SK-N-SH (cell line): ENCODE measurements at regions not wholly inside any gene's neighbourhood (a gene's known extent, or its start where the extent isn't known, plus 50 kb on each side); places are given as distances from the start of the nearest gene placed in this dataset.

Experiments used
- CTCF ChIA-PET: fragments of 300-600, 350-600 bp; formaldehyde crosslinking; extraction: SDS; loops from one replicate; lab custom pipeline; 2021; lab: Yijun Ruan, JAX
- POLR2A ChIA-PET: fragments of 350-600 bp; sonication (Branson Sonifier 250); formaldehyde crosslinking; extraction: SDS; loops from one replicate; lab custom pipeline; 2020; ENCODE audit warnings: antibody characterized with exemption, inconsistent platforms; lab: Yijun Ruan, JAX
- DNase-seq: peaks from one replicate; pipeline ENCODE4 v3.0.0; 2012
- H2AFZ ChIP-seq: fragments of 200-600 bp; sonication (generic); 2 replicates; pipeline ENCODE4 v1.8.1; 2016; ENCODE audit warnings: antibody characterized with exemption, mild to moderate bottlenecking, low read depth
- H3F3A ChIP-seq: fragments of 200-600 bp; sonication (generic); replicated peaks from 2 replicates; pipeline ENCODE3; 2016; ENCODE audit warnings: antibody characterized with exemption, mild to moderate bottlenecking; ENCODE audit not compliant: insufficient read depth
- H3K27ac ChIP-seq, 2 experiments: fragments of 200-500 bp in 1 of 2; fragments of 200-600 bp in 1 of 2; sonication (Bioruptor generic) in 1 of 2; sonication (generic), shearing (Covaris generic) in 1 of 2; 2 replicates each; pipeline versions ENCODE4 v1.5.1 to v1.6.1; 2014 to 2016; ENCODE audit warnings: low read depth in 2 of 2, inconsistent platforms in 1 of 2, low read length in 1 of 2, mild to moderate bottlenecking in 1 of 2, mixed read lengths in 1 of 2
- H3K27me3 ChIP-seq: fragments of 200-600 bp; sonication (generic), shearing (Covaris generic); 2 replicates; pipeline ENCODE4 v1.6.1; 2016; ENCODE audit warnings: mixed run types; ENCODE audit not compliant: insufficient read depth
- H3K36me3 ChIP-seq, 2 experiments: fragments of 200-500 bp in 1 of 2; fragments of 200-600 bp in 1 of 2; sonication (Bioruptor generic) in 1 of 2; sonication (generic) in 1 of 2; replicated peaks in 1 of 2; 2 replicates each; pipeline versions ENCODE3 to v1.5.1; 2014 to 2016; ENCODE audit warnings: low read length in 1 of 2, mild to moderate bottlenecking in 1 of 2; ENCODE audit not compliant: insufficient read depth in 2 of 2, control insufficient read depth in 1 of 2
- H3K4me1 ChIP-seq, 2 experiments: fragments of 200-500 bp in 1 of 2; fragments of 200-600 bp in 1 of 2; sonication (Bioruptor generic) in 1 of 2; sonication (generic), shearing (Covaris generic) in 1 of 2; 2 replicates each; pipeline versions ENCODE4 v1.5.1 to v1.6.1; 2014 to 2016; ENCODE audit warnings: low read depth in 1 of 2, low read length in 1 of 2, mixed run types in 1 of 2; ENCODE audit not compliant: insufficient read depth in 2 of 2, control insufficient read depth in 1 of 2
- H3K4me2 ChIP-seq: fragments of 200-600 bp; sonication (generic), shearing (Covaris generic); 2 replicates; pipeline ENCODE4 v1.6.1; 2017; ENCODE audit warnings: mixed run types
- H3K4me3 ChIP-seq, 2 experiments: fragments of 200-500 bp in 1 of 2; fragments of 200-600 bp in 1 of 2; sonication (Bioruptor generic) in 1 of 2; sonication (generic), shearing (Covaris generic) in 1 of 2; 2 replicates each; pipeline versions ENCODE4 v1.5.1 to v1.8.1; 2014 to 2016; ENCODE audit warnings: low read depth in 2 of 2, inconsistent platforms in 1 of 2, low read length in 1 of 2, mild to moderate bottlenecking in 1 of 2, mixed read lengths in 1 of 2, moderate library complexity in 1 of 2
- H3K79me2 ChIP-seq: fragments of 200-600 bp; sonication (generic); 2 replicates; pipeline ENCODE4 v1.8.1; 2017; ENCODE audit warnings: mild to moderate bottlenecking; ENCODE audit not compliant: insufficient read depth
- H3K9ac ChIP-seq: fragments of 200-600 bp; sonication (generic); 2 replicates; pipeline ENCODE4 v1.6.1; 2017; ENCODE audit warnings: mixed run types
- H3K9me2 ChIP-seq: fragments of 200-600 bp; sonication (generic); 2 replicates; pipeline ENCODE4 v1.6.1; 2017; ENCODE audit warnings: mixed run types
- H3K9me3 ChIP-seq: fragments of 200-600 bp; sonication (generic); 2 replicates; pipeline ENCODE4 v1.6.1; 2017; ENCODE audit warnings: mixed run types, mild to moderate bottlenecking, moderate library complexity
- H4K20me1 ChIP-seq: fragments of 200-600 bp; sonication (generic); 2 replicates; pipeline ENCODE4 v1.6.1; 2017; ENCODE audit warnings: mild to moderate bottlenecking, mixed run types; ENCODE audit not compliant: insufficient read depth
- CHD2 ChIP-seq: fragments of 150-350 bp; IDR thresholded peaks from 2 replicates; pipeline ENCODE4 v1.6.1; 2018; ENCODE audit warnings: low read length; ENCODE audit not compliant: partially characterized antibody
- ELF1 ChIP-seq: IDR thresholded peaks from 2 replicates; pipeline ENCODE4 v1.4.0; 2012
- EZH2phosphoT487 ChIP-seq: fragments of 200-600 bp; sonication (generic); IDR thresholded peaks from 2 replicates; pipeline ENCODE4 v1.6.1; 2017; ENCODE audit warnings: low read depth, mixed run types, mild to moderate bottlenecking, antibody characterized with exemption, moderate library complexity, borderline replicate concordance
- FOXM1 ChIP-seq: IDR thresholded peaks from 2 replicates; pipeline ENCODE4 v1.4.0; 2012; ENCODE audit warnings: low read depth, mild to moderate bottlenecking
- GABPA ChIP-seq: IDR thresholded peaks from 2 replicates; pipeline ENCODE4 v1.4.0; 2012; ENCODE audit warnings: low read depth, mild to moderate bottlenecking
- GATA2 ChIP-seq: sonication (generic); formaldehyde crosslinking; IDR thresholded peaks from 2 replicates; pipeline ENCODE4 v1.5.0; 2020; ENCODE audit warnings: mild to moderate bottlenecking, missing genetic modification reagents
- MEF2A ChIP-seq: IDR thresholded peaks from 2 replicates; pipeline ENCODE4 v1.4.0; 2012; ENCODE audit warnings: low read depth, borderline replicate concordance
- MXI1 ChIP-seq: IDR thresholded peaks from 2 replicates; pipeline ENCODE4 v1.6.1; 2012; ENCODE audit warnings: mild to moderate bottlenecking, low read depth, low read length, improper control_type of control experiment
- NFIC ChIP-seq: IDR thresholded peaks from 2 replicates; pipeline ENCODE4 v1.4.0; 2012; ENCODE audit warnings: borderline replicate concordance
- NRF1 ChIP-seq: IDR thresholded peaks from 2 replicates; pipeline ENCODE4 v1.6.1; 2012; ENCODE audit warnings: low read depth, mild to moderate bottlenecking, low read length
- POLR2AphosphoS5 ChIP-seq: IDR thresholded peaks from 2 replicates; pipeline ENCODE4 v1.6.1; 2012; ENCODE audit warnings: low read depth, low read length
- RAD21 ChIP-seq: IDR thresholded peaks from 2 replicates; pipeline ENCODE4 v1.6.1; 2012; ENCODE audit warnings: mild to moderate bottlenecking, low read length
- RCOR1 ChIP-seq: fragments of 150-350 bp; IDR thresholded peaks from 2 replicates; pipeline ENCODE4 v1.6.1; 2017; ENCODE audit warnings: antibody characterized with exemption, low read length
- RXRA ChIP-seq: IDR thresholded peaks from 2 replicates; pipeline ENCODE4 v1.4.0; 2012; ENCODE audit warnings: low read depth, mild to moderate bottlenecking, borderline replicate concordance
- SMC3 ChIP-seq: IDR thresholded peaks from 2 replicates; pipeline ENCODE4 v1.6.1; 2012; ENCODE audit warnings: low read depth, low read length, improper control_type of control experiment
- TAF1 ChIP-seq: IDR thresholded peaks from 2 replicates; pipeline ENCODE4 v1.6.1; 2012; ENCODE audit warnings: low read depth, mild to moderate bottlenecking, low read length, moderate library complexity, borderline replicate concordance
- TEAD4 ChIP-seq: IDR thresholded peaks from 2 replicates; pipeline ENCODE4 v1.4.0; 2012; ENCODE audit warnings: mild to moderate bottlenecking, borderline replicate concordance; ENCODE audit not compliant: insufficient read depth
- WGBS: methylation state at CpG from one replicate; pipeline ENCODE4 v1.1.6; 2017; ENCODE audit warnings: low lambda C conversion rate; 5-methylcytosine and 5-hydroxymethylcytosine counted together
- TF ChIP-seq, protein P1 (sequence below): IDR thresholded peaks from 2 replicates; pipeline ENCODE4; 2012
- TF ChIP-seq, protein P2 (sequence below): IDR thresholded peaks from 2 replicates; pipeline ENCODE4 v1.4.0; 2012; ENCODE audit warnings: low read depth
- TF ChIP-seq, protein P3 (sequence below): fragments of 150-350 bp; IDR thresholded peaks from 2 replicates; pipeline ENCODE4 v1.6.1; 2016; ENCODE audit warnings: mild to moderate bottlenecking, low read depth, low read length
- TF ChIP-seq, protein P4 (sequence below): fragments of 200-600 bp; sonication (generic); IDR thresholded peaks from 2 replicates; pipeline ENCODE4 v1.6.1; 2017; ENCODE audit warnings: antibody characterized with exemption, mild to moderate bottlenecking, moderate library complexity
- TF ChIP-seq, protein P5 (sequence below): fragments of 150-350 bp; IDR thresholded peaks from 2 replicates; pipeline ENCODE4 v1.6.1; 2017; ENCODE audit warnings: antibody characterized with exemption, low read length, low read depth, borderline replicate concordance

DNA sequence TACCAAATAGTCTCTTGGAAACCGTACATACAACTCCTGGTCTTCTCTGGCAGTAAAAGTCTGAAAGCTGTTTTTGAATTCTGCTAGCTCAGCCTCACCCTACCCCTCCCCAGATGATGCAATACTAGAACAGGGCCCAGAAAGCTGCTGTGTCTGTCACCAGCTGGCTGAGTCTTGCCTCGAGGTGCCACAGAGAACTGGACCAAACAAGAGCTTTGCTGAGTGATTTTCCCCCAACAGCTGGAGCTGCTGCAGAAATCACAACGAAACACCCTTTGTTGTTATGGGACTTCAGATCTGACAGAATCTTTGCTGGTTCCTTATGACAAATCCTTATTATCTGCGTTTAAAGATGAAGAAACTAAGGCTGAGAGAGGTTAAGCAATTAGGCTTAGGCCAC lies 134.1 kb downstream of the SPAG6 start (continued):
- TF ChIP-seq EZH2phosphoT487, result no peak
- TF ChIP-seq, protein P1, sequence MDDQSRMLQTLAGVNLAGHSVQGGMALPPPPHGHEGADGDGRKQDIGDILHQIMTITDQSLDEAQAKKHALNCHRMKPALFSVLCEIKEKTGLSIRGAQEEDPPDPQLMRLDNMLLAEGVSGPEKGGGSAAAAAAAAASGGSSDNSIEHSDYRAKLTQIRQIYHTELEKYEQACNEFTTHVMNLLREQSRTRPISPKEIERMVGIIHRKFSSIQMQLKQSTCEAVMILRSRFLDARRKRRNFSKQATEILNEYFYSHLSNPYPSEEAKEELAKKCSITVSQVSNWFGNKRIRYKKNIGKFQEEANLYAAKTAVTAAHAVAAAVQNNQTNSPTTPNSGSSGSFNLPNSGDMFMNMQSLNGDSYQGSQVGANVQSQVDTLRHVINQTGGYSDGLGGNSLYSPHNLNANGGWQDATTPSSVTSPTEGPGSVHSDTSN, result no peak
- TF ChIP-seq MXI1, result no peak
- no peak for TF ChIP-seq RAD21
- no peak for TF ChIP-seq SMC3
- TF ChIP-seq ELF1, result no peak
- TF ChIP-seq FOXM1, result no peak
- no peak for TF ChIP-seq POLR2AphosphoS5
- TF ChIP-seq TAF1, result no peak
- no peak for TF ChIP-seq MEF2A

DNA sequence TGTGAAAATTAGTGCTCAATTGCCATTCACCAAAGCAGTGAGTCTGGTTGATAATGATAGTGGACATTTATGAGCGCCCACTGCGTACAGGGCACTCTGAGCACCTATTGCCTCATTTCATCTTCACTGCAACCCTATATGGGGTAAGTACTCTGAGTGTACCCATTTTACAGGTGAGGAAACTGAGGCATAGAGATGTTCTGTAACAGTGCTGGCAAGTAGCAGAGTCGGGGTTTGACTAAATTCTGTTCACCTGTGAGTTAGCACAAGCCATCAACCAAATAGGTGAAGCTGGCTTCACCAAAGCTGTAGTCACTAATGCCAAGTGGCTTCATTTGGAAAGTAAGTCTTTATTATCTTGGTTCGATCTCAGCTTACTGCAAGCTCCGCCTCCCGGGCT lies 135.8 kb downstream of the SPAG6 start:
- Histone ChIP-seq H3K9ac (no peak overlapping the region), H3K27me3 (peaks cover 5% of the 10 kb centered on the region; the same call in 1 of the 2 replicates), H3K4me2 (no peak overlapping the region), H3K9me2 (no peaks in the 10 kb centered on the region), H2AFZ (no peak overlapping the region), H3K9me3 (no peaks in the 10 kb centered on the region), H3F3A (no peaks in the 10 kb centered on the region), H3K4me3 (no peak overlapping the region), H3K27ac (no peak overlapping the region), H4K20me1 (no peaks in the 10 kb centered on the region), H3K36me3 (no peaks in the 10 kb centered on the region), H3K79me2 (no peaks in the 10 kb centered on the region), H3K4me1 (peaks cover 0 to 3% of the 10 kb centered on the region in 2 experiments; a peak in 1 of 4 replicates)
- ChIA-PET CTCF (no interaction called here), POLR2A (no interaction called here)
- TF ChIP-seq, protein P2, sequence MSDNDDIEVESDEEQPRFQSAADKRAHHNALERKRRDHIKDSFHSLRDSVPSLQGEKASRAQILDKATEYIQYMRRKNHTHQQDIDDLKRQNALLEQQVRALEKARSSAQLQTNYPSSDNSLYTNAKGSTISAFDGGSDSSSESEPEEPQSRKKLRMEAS, result no peak
- TF ChIP-seq, protein P3, sequence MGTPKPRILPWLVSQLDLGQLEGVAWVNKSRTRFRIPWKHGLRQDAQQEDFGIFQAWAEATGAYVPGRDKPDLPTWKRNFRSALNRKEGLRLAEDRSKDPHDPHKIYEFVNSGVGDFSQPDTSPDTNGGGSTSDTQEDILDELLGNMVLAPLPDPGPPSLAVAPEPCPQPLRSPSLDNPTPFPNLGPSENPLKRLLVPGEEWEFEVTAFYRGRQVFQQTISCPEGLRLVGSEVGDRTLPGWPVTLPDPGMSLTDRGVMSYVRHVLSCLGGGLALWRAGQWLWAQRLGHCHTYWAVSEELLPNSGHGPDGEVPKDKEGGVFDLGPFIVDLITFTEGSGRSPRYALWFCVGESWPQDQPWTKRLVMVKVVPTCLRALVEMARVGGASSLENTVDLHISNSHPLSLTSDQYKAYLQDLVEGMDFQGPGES, result no peak
- TF ChIP-seq, protein P4, sequence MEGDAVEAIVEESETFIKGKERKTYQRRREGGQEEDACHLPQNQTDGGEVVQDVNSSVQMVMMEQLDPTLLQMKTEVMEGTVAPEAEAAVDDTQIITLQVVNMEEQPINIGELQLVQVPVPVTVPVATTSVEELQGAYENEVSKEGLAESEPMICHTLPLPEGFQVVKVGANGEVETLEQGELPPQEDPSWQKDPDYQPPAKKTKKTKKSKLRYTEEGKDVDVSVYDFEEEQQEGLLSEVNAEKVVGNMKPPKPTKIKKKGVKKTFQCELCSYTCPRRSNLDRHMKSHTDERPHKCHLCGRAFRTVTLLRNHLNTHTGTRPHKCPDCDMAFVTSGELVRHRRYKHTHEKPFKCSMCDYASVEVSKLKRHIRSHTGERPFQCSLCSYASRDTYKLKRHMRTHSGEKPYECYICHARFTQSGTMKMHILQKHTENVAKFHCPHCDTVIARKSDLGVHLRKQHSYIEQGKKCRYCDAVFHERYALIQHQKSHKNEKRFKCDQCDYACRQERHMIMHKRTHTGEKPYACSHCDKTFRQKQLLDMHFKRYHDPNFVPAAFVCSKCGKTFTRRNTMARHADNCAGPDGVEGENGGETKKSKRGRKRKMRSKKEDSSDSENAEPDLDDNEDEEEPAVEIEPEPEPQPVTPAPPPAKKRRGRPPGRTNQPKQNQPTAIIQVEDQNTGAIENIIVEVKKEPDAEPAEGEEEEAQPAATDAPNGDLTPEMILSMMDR, result no peak
- TF ChIP-seq RXRA (no peak), FOXM1 (no peak), NRF1 (no peak), TEAD4 (no peak), CHD2 (no peak), GABPA (no peak), NFIC (no peak), ELF1 (no peak), RCOR1 (no peak), GATA2 (CRISPR knock-in tag) (no peak)
- TF ChIP-seq, protein P5, sequence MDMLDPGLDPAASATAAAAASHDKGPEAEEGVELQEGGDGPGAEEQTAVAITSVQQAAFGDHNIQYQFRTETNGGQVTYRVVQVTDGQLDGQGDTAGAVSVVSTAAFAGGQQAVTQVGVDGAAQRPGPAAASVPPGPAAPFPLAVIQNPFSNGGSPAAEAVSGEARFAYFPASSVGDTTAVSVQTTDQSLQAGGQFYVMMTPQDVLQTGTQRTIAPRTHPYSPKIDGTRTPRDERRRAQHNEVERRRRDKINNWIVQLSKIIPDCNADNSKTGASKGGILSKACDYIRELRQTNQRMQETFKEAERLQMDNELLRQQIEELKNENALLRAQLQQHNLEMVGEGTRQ, result no peak
- DNase-seq, result no peak
- WGBS, result 87% methylated on average over 6 of the region's 6 CpGs
